OCI-LY7 (cell line): ENCODE measurements at regions not wholly inside any gene's neighbourhood (a gene's known extent, or its start where the extent isn't known, plus 50 kb on each side); places are given as distances from the start of the nearest gene placed in this dataset.

Source experiments
- BruUV-seq: library from RNA; stranded (reverse); fragments of 400-500 nt; replicated peaks from 2 replicates; lab custom pipeline; 2021; lab: Mats Ljungman, UMichigan
- CTCF ChIA-PET: fragments of 300-600 bp; sonication (Branson Sonifier 250); formaldehyde crosslinking; loops from one replicate; lab custom pipeline; 2022; ENCODE audit warnings: antibody characterized with exemption; ENCODE audit not compliant: unreplicated experiment; lab: Charles Lee
- POLR2A ChIA-PET: fragments of 300-600 bp; sonication (Branson Sonifier 250); formaldehyde crosslinking; loops from one replicate; lab custom pipeline; 2022; ENCODE audit warnings: antibody characterized with exemption; lab: Charles Lee
- DNase-seq: peaks from one replicate; pipeline ENCODE4 v3.0.0-alpha.2; 2015; ENCODE audit warnings: low spot score
- H2AFZ ChIP-seq: fragments of 200-600 bp; sonication (generic), shearing (Covaris generic); 2 replicates; pipeline ENCODE4 v1.6.1; 2014; ENCODE audit warnings: mild to moderate bottlenecking, antibody characterized with exemption, low read length, moderate library complexity
- H3K27ac ChIP-seq: fragments of 200-600 bp; sonication (generic); 2 replicates; pipeline ENCODE4 v1.5.1; 2014; ENCODE audit warnings: mixed run types, low read depth, mild to moderate bottlenecking, moderate library complexity, low read length, inconsistent platforms; ENCODE audit not compliant: poor library complexity, severe bottlenecking
- H3K36me3 ChIP-seq: fragments of 200-600 bp; sonication (generic); 2 replicates; pipeline ENCODE4 v1.6.1; 2014; ENCODE audit warnings: mild to moderate bottlenecking, antibody characterized with exemption, low read length, moderate library complexity, mixed read lengths; ENCODE audit not compliant: insufficient read depth
- H3K4me1 ChIP-seq: fragments of 200-600 bp; sonication (generic); 2 replicates; pipeline ENCODE4 v1.5.1; 2014; ENCODE audit warnings: mild to moderate bottlenecking, low read length; ENCODE audit not compliant: insufficient read depth, poor library complexity, severe bottlenecking
- H3K4me2 ChIP-seq: fragments of 200-600 bp; sonication (generic); 2 replicates; pipeline ENCODE4 v1.6.1; 2014; ENCODE audit warnings: mild to moderate bottlenecking, low read length
- H3K4me3 ChIP-seq: fragments of 200-600 bp; sonication (generic); 2 replicates; pipeline ENCODE4 v1.5.1; 2014; ENCODE audit warnings: mild to moderate bottlenecking, low read depth, low read length; ENCODE audit not compliant: poor library complexity, severe bottlenecking
- H3K79me2 ChIP-seq: fragments of 200-600 bp; sonication (generic); 2 replicates; pipeline ENCODE4 v1.6.1; 2016; ENCODE audit warnings: low read depth, mild to moderate bottlenecking, low read length, moderate library complexity, mixed read lengths; ENCODE audit not compliant: insufficient read depth
- H3K9me2 ChIP-seq: fragments of 200-600 bp; sonication (generic); 2 replicates; pipeline ENCODE4 v1.6.1; 2016; ENCODE audit warnings: mild to moderate bottlenecking, low read length, mixed read lengths; ENCODE audit not compliant: insufficient read depth
- H3K9me3 ChIP-seq: fragments of 200-600 bp; sonication (generic); 2 replicates; pipeline ENCODE4 v1.6.1; 2014; ENCODE audit warnings: mild to moderate bottlenecking, mixed run types, low read length, mixed read lengths
- H4K20me1 ChIP-seq: fragments of 200-600 bp; sonication (generic); 2 replicates; pipeline ENCODE4 v1.6.1; 2014; ENCODE audit warnings: mild to moderate bottlenecking, antibody characterized with exemption, low read length, moderate library complexity, mixed read lengths; ENCODE audit not compliant: insufficient read depth
- EZH2phosphoT487 ChIP-seq: fragments of 200-600 bp; sonication (generic); IDR thresholded peaks from 2 replicates; pipeline ENCODE4 v1.6.1; 2018; ENCODE audit warnings: low read depth, borderline replicate concordance, mild to moderate bottlenecking, mixed run types, antibody characterized with exemption, low read length, moderate library complexity, mixed read lengths
- intact Hi-C: fragments of 100-400 bp; cut with micrococcal nuclease; formaldehyde crosslinking; loops from one replicate; pipeline ENCODE4 v1.10.0; 2022; ENCODE audit not compliant: unreplicated experiment
- TF ChIP-seq, protein P1 (sequence below): fragments of 200-600 bp; sonication (generic); conservative IDR thresholded peaks from 2 replicates; pipeline ENCODE4 v1.5.1; 2014; ENCODE audit warnings: mild to moderate bottlenecking, antibody characterized with exemption, low read length, moderate library complexity, mixed read lengths

DNA sequence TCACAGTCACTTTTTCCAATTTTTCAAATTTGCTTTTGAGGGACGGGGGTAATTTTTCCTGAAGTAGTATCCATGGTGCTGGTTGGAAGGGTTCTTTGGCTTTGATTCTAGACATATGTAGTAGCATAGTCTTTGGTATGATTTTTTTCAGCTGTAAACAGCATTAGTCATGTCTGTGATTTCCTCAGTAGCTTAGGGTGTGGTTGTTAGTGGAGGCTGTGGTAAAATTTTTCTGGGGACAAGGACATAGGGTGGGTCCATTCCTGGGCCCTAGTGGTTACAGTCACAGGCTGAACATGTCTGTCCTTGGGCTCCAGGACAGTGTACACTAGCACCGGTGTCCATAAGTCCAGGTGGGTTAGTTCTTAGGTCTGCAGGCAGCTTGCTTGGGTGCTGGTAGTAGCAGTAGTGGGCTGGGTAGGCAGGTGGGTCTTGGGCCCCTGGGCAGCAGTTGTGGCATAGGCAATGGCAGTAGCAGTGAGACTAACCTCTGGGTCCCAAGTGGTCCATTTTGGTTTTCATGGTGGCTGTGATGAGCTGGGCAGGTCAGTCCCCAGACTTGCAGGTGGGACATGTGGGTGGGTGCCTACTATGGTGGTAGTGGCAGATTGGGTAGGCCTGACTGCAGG is 100.0 kb upstream of the CXCL14 start:
- no peak for TF ChIP-seq EZH2phosphoT487
- TF ChIP-seq, protein P1, sequence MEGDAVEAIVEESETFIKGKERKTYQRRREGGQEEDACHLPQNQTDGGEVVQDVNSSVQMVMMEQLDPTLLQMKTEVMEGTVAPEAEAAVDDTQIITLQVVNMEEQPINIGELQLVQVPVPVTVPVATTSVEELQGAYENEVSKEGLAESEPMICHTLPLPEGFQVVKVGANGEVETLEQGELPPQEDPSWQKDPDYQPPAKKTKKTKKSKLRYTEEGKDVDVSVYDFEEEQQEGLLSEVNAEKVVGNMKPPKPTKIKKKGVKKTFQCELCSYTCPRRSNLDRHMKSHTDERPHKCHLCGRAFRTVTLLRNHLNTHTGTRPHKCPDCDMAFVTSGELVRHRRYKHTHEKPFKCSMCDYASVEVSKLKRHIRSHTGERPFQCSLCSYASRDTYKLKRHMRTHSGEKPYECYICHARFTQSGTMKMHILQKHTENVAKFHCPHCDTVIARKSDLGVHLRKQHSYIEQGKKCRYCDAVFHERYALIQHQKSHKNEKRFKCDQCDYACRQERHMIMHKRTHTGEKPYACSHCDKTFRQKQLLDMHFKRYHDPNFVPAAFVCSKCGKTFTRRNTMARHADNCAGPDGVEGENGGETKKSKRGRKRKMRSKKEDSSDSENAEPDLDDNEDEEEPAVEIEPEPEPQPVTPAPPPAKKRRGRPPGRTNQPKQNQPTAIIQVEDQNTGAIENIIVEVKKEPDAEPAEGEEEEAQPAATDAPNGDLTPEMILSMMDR, result no peak
- no TSS peak for BruUV-seq
- ChIA-PET CTCF (no interaction called here), POLR2A (interaction anchor here (0.7 kb wide), 1 partner anchor 1867 kb away, joined by 3 read pairs; no protein-coding TSS in a partner anchor)
- Histone ChIP-seq H3K9me3 (0 out of 2 replicates have a peak, but pooled peaks cover 10% of the 10 kb centered on the region), H3K27ac (no peak overlapping the region), H2AFZ (no peak overlapping the region), H3K9me2 (no peaks in the 10 kb centered on the region), H3K4me2 (no peak overlapping the region), H4K20me1 (no peaks in the 10 kb centered on the region), H3K79me2 (no peaks in the 10 kb centered on the region), H3K4me3 (no peak overlapping the region), H3K36me3 (no peaks in the 10 kb centered on the region), H3K4me1 (no peaks in the 10 kb centered on the region)
- no peak for DNase-seq
- intact Hi-C loops, result no loop called here

DNA sequence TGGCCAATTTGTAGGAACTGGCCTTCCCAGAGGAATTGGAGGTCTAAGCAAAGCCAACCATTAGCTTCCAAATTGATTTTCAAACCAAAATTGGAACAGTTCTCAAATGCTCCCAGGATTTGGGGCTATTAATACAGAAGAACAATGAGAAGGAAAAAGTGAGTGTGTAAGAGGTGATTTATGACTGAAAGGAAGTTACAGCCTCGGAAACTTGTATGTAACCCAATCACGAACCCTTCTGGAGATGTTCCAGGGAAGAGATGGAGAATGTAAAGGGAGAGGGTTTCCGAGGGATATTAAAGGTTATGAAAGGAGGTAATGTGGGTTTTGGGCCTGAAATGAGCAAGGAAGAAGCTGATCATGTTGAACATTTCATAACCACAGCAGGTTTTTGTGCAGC is 93.2 kb upstream of the CXCL14 start:
- TF ChIP-seq EZH2phosphoT487, result no peak
- TF ChIP-seq, protein P1, result no peak
- Histone ChIP-seq H3K9me2 (no peaks in the 10 kb centered on the region), H3K79me2 (no peaks in the 10 kb centered on the region), H2AFZ (no peak overlapping the region), H3K4me3 (no peak overlapping the region), H3K27ac (no peak overlapping the region), H3K9me3 (no peaks in the 10 kb centered on the region), H3K36me3 (no peaks in the 10 kb centered on the region), H3K4me2 (no peak overlapping the region), H4K20me1 (no peaks in the 10 kb centered on the region), H3K4me1 (no peaks in the 10 kb centered on the region)
- BruUV-seq, result no TSS peak
- ChIA-PET CTCF (no interaction called here), POLR2A (interaction anchor here (0.7 kb wide), 1 partner anchor 165 kb away, joined by 3 read pairs; no protein-coding TSS in a partner anchor)
- no peak for DNase-seq
- intact Hi-C loops, result no loop called here

DNA sequence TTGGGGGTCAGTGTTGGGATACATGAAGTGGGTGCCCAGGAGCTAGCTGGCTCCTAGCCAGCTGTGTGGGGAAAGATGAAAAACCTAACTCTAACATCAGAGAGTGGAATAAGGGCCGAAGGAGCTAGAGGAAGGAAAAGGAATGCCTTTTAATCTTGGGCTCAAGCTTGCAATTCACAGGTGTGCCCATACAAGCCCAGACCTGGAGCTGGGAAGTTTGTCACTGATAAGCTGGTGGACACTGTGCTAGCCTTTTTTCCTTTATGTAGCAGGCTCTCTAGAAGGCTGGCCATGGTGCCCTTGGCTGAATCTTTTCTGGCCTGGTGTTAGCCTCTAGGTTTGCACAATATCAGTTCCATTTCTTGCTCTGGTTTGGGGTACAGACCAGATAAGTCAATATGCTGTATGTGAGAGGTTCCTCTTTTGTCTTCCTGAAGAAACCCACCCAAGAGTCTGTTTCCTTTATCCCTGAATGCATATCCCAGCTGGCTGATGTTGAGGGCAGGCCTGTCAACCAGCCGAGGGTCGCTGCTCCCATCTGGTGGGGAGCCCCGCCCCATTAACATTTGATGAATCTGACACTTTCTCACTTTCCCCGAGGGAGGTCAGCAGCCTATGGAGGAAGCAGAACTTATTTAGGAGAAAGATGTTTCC is 92.4 kb upstream of the CXCL14 start:
- no peak for DNase-seq
- Histone ChIP-seq H4K20me1 (no peaks in the 10 kb centered on the region), H3K4me1 (no peaks in the 10 kb centered on the region), H2AFZ (no peak overlapping the region), H3K4me2 (no peak overlapping the region), H3K9me2 (no peaks in the 10 kb centered on the region), H3K79me2 (no peaks in the 10 kb centered on the region), H3K27ac (no peak overlapping the region), H3K4me3 (no peak overlapping the region), H3K9me3 (no peaks in the 10 kb centered on the region), H3K36me3 (no peaks in the 10 kb centered on the region)
- intact Hi-C loops, result no loop called here
- ChIA-PET POLR2A (no interaction called here), CTCF (no interaction called here)
- TF ChIP-seq, protein P1, result no peak
- TF ChIP-seq EZH2phosphoT487, result no peak
- BruUV-seq, result no TSS peak
